IMR-90 (cell line): ENCODE measurements at regions not wholly inside any gene's neighbourhood (a gene's known extent, or its start where the extent isn't known, plus 50 kb on each side); places are given as distances from the start of the nearest gene placed in this dataset.

Experiments used
- ATAC-seq: fragments of 200-7000 bp; cut with Tn5 transposase; 2 replicates; pipeline ENCODE4 v1.9.1; 2020; ENCODE audit warnings: low read depth, mild to moderate bottlenecking, moderate library complexity
- BruUV-seq: library from RNA; stranded (reverse); fragments of 400-500 nt; replicated peaks from 2 replicates; lab custom pipeline; 2021; lab: Mats Ljungman, UMichigan
- CTCF ChIA-PET: fragments of 300-600 bp; formaldehyde crosslinking; extraction: SDS; loops from one replicate; lab custom pipeline; 2021; ENCODE audit warnings: antibody characterized with exemption; lab: Yijun Ruan, JAX
- POLR2A ChIA-PET: fragments of 300-600 bp; sonication (Branson Sonifier 250); formaldehyde crosslinking; loops from one replicate; lab custom pipeline; 2022; ENCODE audit warnings: antibody characterized with exemption; ENCODE audit not compliant: unreplicated experiment; lab: Charles Lee
- DNase-seq: peaks from one replicate; pipeline ENCODE4 v3.0.0; 2013
- H2AFZ ChIP-seq: replicated peaks from 2 replicates; pipeline ENCODE3; 2013; ENCODE audit warnings: low read length, mild to moderate bottlenecking; ENCODE audit not compliant: poor library complexity
- H2AK5ac ChIP-seq: 2 replicates; pipeline ENCODE4 v1.6.1; 2013; ENCODE audit warnings: low read depth, low read length, inconsistent platforms
- H2AK9ac ChIP-seq: replicated peaks from 2 replicates; pipeline ENCODE3; 2013; ENCODE audit warnings: mild to moderate bottlenecking, low read depth, low read length, moderate library complexity; ENCODE audit not compliant: poor library complexity
- H2BK120ac ChIP-seq: 2 replicates; pipeline ENCODE4 v1.6.1; 2013; ENCODE audit warnings: low read depth, low read length, inconsistent platforms
- H2BK15ac ChIP-seq: 3 replicates; pipeline ENCODE4 v1.6.1; 2013; ENCODE audit warnings: low read depth, low read length, inconsistent platforms
- H2BK20ac ChIP-seq: 2 replicates; pipeline ENCODE4 v1.6.1; 2013; ENCODE audit warnings: low read depth, mild to moderate bottlenecking, inconsistent platforms, low read length, moderate library complexity
- H2BK5ac ChIP-seq: 2 replicates; pipeline ENCODE4 v1.6.1; 2013; ENCODE audit warnings: mild to moderate bottlenecking, low read depth, low read length, inconsistent platforms; ENCODE audit not compliant: poor library complexity, severe bottlenecking
- H3K14ac ChIP-seq: replicated peaks from 2 replicates; pipeline ENCODE4 v1.6.1; 2013; ENCODE audit warnings: low read depth, low read length, inconsistent platforms
- H3K18ac ChIP-seq: 2 replicates; pipeline ENCODE4 v1.6.1; 2013; ENCODE audit warnings: low read depth, low read length, control low read depth
- H3K23ac ChIP-seq: 2 replicates; pipeline ENCODE4 v1.6.1; 2013; ENCODE audit warnings: low read depth, low read length, inconsistent platforms
- H3K27ac ChIP-seq: 2 replicates; pipeline ENCODE4 v1.5.1; 2013; ENCODE audit warnings: mild to moderate bottlenecking, control low read depth, low read length; ENCODE audit not compliant: insufficient read depth
- H3K27me3 ChIP-seq: 2 replicates; pipeline ENCODE4 v1.6.1; 2013; ENCODE audit warnings: low read length; ENCODE audit not compliant: control insufficient read depth, insufficient read depth
- H3K36me3 ChIP-seq: 2 replicates; pipeline ENCODE4 v1.6.1; 2013; ENCODE audit warnings: low read length, mixed read lengths; ENCODE audit not compliant: control insufficient read depth, insufficient read depth
- H3K4ac ChIP-seq: 2 replicates; pipeline ENCODE4 v1.6.1; 2013; ENCODE audit warnings: low read depth, low read length, inconsistent platforms
- H3K4me1 ChIP-seq: 2 replicates; pipeline ENCODE4 v1.6.1; 2013; ENCODE audit warnings: low read length, mixed read lengths; ENCODE audit not compliant: control insufficient read depth, insufficient read depth
- H3K4me2 ChIP-seq: 2 replicates; pipeline ENCODE4 v1.6.1; 2013; ENCODE audit warnings: low read depth, mild to moderate bottlenecking, control low read depth, low read length, moderate library complexity
- H3K4me3 ChIP-seq: 2 replicates; pipeline ENCODE4 v1.5.1; 2013; ENCODE audit warnings: low read depth, mild to moderate bottlenecking, control low read depth, low read length, moderate library complexity; ENCODE audit not compliant: insufficient read depth
- H3K56ac ChIP-seq: 2 replicates; pipeline ENCODE4 v1.6.1; 2013; ENCODE audit warnings: low read length, inconsistent platforms; ENCODE audit not compliant: insufficient read depth; ENCODE audit errors: extremely low read depth
- H3K79me1 ChIP-seq, 2 experiments: 2 replicates each; pipeline ENCODE4 v1.6.1; 2013; ENCODE audit warnings: low read length in 2 of 2, inconsistent platforms in 1 of 2, low read depth in 1 of 2
- H3K9ac ChIP-seq: 2 replicates; pipeline ENCODE4 v1.6.1; 2013; ENCODE audit warnings: low read depth, low read length, control low read depth
- H3K9me1 ChIP-seq: 2 replicates; pipeline ENCODE4 v1.6.1; 2013; ENCODE audit warnings: low read length, inconsistent platforms; ENCODE audit not compliant: insufficient read depth
- H3K9me3 ChIP-seq: 2 replicates; pipeline ENCODE4 v1.6.1; 2013; ENCODE audit warnings: low read length; ENCODE audit not compliant: control insufficient read depth, insufficient read depth
- H4K20me1 ChIP-seq: 2 replicates; pipeline ENCODE4 v1.6.1; 2013; ENCODE audit warnings: low read length, inconsistent platforms; ENCODE audit not compliant: insufficient read depth
- H4K5ac ChIP-seq: 2 replicates; pipeline ENCODE4 v1.6.1; 2013; ENCODE audit warnings: mild to moderate bottlenecking, low read depth, low read length, control low read depth
- H4K8ac ChIP-seq, 2 experiments: 2 replicates each; pipeline ENCODE4 v1.6.1; 2013; ENCODE audit warnings: low read depth in 2 of 2, low read length in 2 of 2, control low read depth in 1 of 2, inconsistent platforms in 1 of 2
- H4K91ac ChIP-seq: 2 replicates; pipeline ENCODE4 v1.6.1; 2013; ENCODE audit warnings: low read depth, low read length, inconsistent platforms; ENCODE audit not compliant: insufficient read depth
- BHLHE40 ChIP-seq: fragments of 150-350 bp; IDR thresholded peaks from 2 replicates; pipeline ENCODE4 v1.6.1; 2016; ENCODE audit warnings: mild to moderate bottlenecking, low read depth, low read length
- CHD1 ChIP-seq: IDR thresholded peaks from 2 replicates; pipeline ENCODE4 v1.6.1; 2012; ENCODE audit warnings: low read depth, low read length, improper control_type of control experiment
- ELK1 ChIP-seq: fragments of 150-350 bp; IDR thresholded peaks from 2 replicates; pipeline ENCODE4 v1.6.1; 2016; ENCODE audit warnings: low read depth, mild to moderate bottlenecking, low read length, moderate library complexity, borderline replicate concordance
- FOS ChIP-seq: fragments of 150-350 bp; IDR thresholded peaks from 2 replicates; pipeline ENCODE4 v1.6.1; 2016; ENCODE audit warnings: low read depth, low read length
- MAFK ChIP-seq: IDR thresholded peaks from 2 replicates; pipeline ENCODE4 v1.6.1; 2012; ENCODE audit warnings: low read depth, low read length, improper control_type of control experiment
- MAZ ChIP-seq: IDR thresholded peaks from 2 replicates; pipeline ENCODE4 v1.6.1; 2012; ENCODE audit warnings: low read depth, mild to moderate bottlenecking, low read length, improper control_type of control experiment, moderate library complexity, borderline replicate concordance
- MXI1 ChIP-seq: IDR thresholded peaks from 2 replicates; pipeline ENCODE4 v1.6.1; 2012; ENCODE audit warnings: low read depth, mild to moderate bottlenecking, low read length, moderate library complexity, borderline replicate concordance
- NFE2L2 ChIP-seq: fragments of 150-350 bp; IDR thresholded peaks from 2 replicates; pipeline ENCODE4 v1.6.1; 2016; ENCODE audit warnings: low read depth, mild to moderate bottlenecking, low read length
- RCOR1 ChIP-seq: IDR thresholded peaks from 2 replicates; pipeline ENCODE4 v1.6.1; 2012; ENCODE audit warnings: mild to moderate bottlenecking, low read length, improper control_type of control experiment; ENCODE audit not compliant: insufficient replicate concordance
- RFX5 ChIP-seq: IDR thresholded peaks from 2 replicates; pipeline ENCODE4 v1.8.0; 2012; ENCODE audit warnings: low read depth, mild to moderate bottlenecking, low read length, moderate library complexity
- USF2 ChIP-seq: fragments of 150-350 bp; IDR thresholded peaks from 2 replicates; pipeline ENCODE4 v1.6.1; 2017; ENCODE audit warnings: mild to moderate bottlenecking, antibody characterized with exemption, low read length, low read depth
- WGBS, 2 experiments: methylation state at CpG; one replicate each; pipeline versions ENCODE4 v1.1.5 to v1.1.7; 2013; ENCODE audit warnings: missing lambda C conversion rate in 2 of 2; ENCODE audit not compliant: insufficient read length in 1 of 2; ENCODE audit errors: extremely low coverage in 2 of 2; 5-methylcytosine and 5-hydroxymethylcytosine counted together
- dilution Hi-C: fragments of 300-500 bp; cut with HindIII; formaldehyde crosslinking; loops from one replicate; pipeline ENCODE4 v1.14.3; 2018; ENCODE audit warnings: low sequenced_read_pairs; ENCODE audit not compliant: unreplicated experiment
- in situ Hi-C: fragments of 300-500 bp; cut with MboI; formaldehyde crosslinking; loops from 3 replicates; pipeline ENCODE4 v1.14.3; 2019; ENCODE audit warnings: low sequenced_read_pairs, inconsistent platforms, mixed read lengths
- intact Hi-C: fragments of 100-400 bp; cut with micrococcal nuclease; formaldehyde crosslinking; loops from 2 replicates; pipeline ENCODE4 v1.10.0; 2022
- TF ChIP-seq, protein P1 (sequence below): conservative IDR thresholded peaks from 2 replicates; pipeline ENCODE4 v1.5.1; 2012; ENCODE audit warnings: mild to moderate bottlenecking, low read depth, low read length, improper control_type of control experiment

DNA sequence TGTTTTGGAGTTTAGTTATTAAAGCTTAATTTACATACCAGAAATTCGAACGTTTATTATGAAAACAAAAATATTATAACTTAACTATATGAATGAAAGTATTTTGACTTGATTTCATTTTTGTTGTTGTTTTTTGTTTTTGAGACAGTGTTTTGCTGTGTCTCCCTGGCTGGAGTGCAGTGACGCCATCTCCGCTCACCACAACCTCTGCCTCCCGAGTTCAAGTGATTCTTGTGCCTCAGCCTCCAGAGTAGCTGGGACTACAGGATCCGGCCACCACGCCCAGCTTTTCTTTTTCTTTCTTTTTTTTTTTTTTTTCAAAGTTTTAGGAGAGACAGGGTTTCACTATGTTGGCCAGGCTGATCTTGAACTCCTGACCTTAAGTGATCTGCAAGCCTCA lies 392.6 kb downstream of the PCDH17 start:
- no peak overlapping the region for H3K4me3 ChIP-seq
- no peak overlapping the region for H2AK9ac ChIP-seq
- intact Hi-C loops (no loop called here), in situ Hi-C loops (no loop called here), dilution Hi-C loops (no loop called here)
- H4K91ac ChIP-seq: no peak overlapping the region
- no peak overlapping the region for H2BK15ac ChIP-seq
- H3K4me1 ChIP-seq: no peaks in the 10 kb centered on the region
- H3K79me1 ChIP-seq: no peaks in the 10 kb centered on the region
- POLR2A ChIA-PET: no interaction called here
- H3K23ac ChIP-seq: no peak overlapping the region
- no peak overlapping the region for H4K5ac ChIP-seq
- H3K9ac ChIP-seq: no peak overlapping the region
- no peak for ATAC-seq
- no peak for DNase-seq
- H2BK5ac ChIP-seq: no peak overlapping the region
- no peak overlapping the region for H2BK20ac ChIP-seq
- CTCF ChIA-PET: no interaction called here
- no peaks in the 10 kb centered on the region for H3K36me3 ChIP-seq
- no peak overlapping the region for H2AFZ ChIP-seq
- H3K9me3 ChIP-seq: no peaks in the 10 kb centered on the region
- H3K14ac ChIP-seq: no peak overlapping the region
- no peaks in the 10 kb centered on the region for H4K20me1 ChIP-seq
- H3K4ac ChIP-seq: no peak overlapping the region
- no peak overlapping the region for H3K4me2 ChIP-seq
- BruUV-seq: no TSS peak
- no peaks in the 10 kb centered on the region for H3K9me1 ChIP-seq
- H4K8ac ChIP-seq: no peak overlapping the region
- no peak for TF ChIP-seq USF2
- TF ChIP-seq, protein P1, sequence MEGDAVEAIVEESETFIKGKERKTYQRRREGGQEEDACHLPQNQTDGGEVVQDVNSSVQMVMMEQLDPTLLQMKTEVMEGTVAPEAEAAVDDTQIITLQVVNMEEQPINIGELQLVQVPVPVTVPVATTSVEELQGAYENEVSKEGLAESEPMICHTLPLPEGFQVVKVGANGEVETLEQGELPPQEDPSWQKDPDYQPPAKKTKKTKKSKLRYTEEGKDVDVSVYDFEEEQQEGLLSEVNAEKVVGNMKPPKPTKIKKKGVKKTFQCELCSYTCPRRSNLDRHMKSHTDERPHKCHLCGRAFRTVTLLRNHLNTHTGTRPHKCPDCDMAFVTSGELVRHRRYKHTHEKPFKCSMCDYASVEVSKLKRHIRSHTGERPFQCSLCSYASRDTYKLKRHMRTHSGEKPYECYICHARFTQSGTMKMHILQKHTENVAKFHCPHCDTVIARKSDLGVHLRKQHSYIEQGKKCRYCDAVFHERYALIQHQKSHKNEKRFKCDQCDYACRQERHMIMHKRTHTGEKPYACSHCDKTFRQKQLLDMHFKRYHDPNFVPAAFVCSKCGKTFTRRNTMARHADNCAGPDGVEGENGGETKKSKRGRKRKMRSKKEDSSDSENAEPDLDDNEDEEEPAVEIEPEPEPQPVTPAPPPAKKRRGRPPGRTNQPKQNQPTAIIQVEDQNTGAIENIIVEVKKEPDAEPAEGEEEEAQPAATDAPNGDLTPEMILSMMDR: no peak
- no peak for TF ChIP-seq MXI1
- TF ChIP-seq RFX5: no peak
- no peak for TF ChIP-seq NFE2L2
- TF ChIP-seq BHLHE40: no peak
- TF ChIP-seq RCOR1: no peak
- no peak for TF ChIP-seq FOS
- no peak for TF ChIP-seq MAZ
- no peak for TF ChIP-seq MAFK
- no peak for TF ChIP-seq ELK1
- no peak for TF ChIP-seq CHD1
- no peak overlapping the region for H3K18ac ChIP-seq
- H3K56ac ChIP-seq: no peak overlapping the region
- H3K27me3 ChIP-seq: no peaks in the 10 kb centered on the region
- no peak overlapping the region for H2BK120ac ChIP-seq
- 57% methylated on average over 2 of the region's 7 CpGs; no CpG with 5 or more reads in 1 of the 2 experiments for WGBS, 2 experiments
- H3K27ac ChIP-seq: no peak overlapping the region
- H2AK5ac ChIP-seq: no peak overlapping the region
